NCI-H2081 treated with DMSO at 0.1 percent for 48 hours (cell line): ENCODE measurements at regions not wholly inside any gene's neighbourhood (a gene's known extent, or its start where the extent isn't known, plus 50 kb on each side); places are given as distances from the start of the nearest gene placed in this dataset.

Source experiments
- DNase-seq: peaks from one replicate; lab custom pipeline; 2025; lab: John Stamatoyannopoulos, UW

GRCh38 chr14:71711125-71711524 lies 221.1 kb upstream of the RGS6 start:
- no peak for DNase-seq

GRCh38 chr14:71711619-71712018 lies 220.6 kb upstream of the RGS6 start:
- no peak for DNase-seq

- no peak for DNase-seq
Observed at GRCh38 chr14:71712478-71712877, 219.8 kb upstream of the RGS6 start.

DNA sequence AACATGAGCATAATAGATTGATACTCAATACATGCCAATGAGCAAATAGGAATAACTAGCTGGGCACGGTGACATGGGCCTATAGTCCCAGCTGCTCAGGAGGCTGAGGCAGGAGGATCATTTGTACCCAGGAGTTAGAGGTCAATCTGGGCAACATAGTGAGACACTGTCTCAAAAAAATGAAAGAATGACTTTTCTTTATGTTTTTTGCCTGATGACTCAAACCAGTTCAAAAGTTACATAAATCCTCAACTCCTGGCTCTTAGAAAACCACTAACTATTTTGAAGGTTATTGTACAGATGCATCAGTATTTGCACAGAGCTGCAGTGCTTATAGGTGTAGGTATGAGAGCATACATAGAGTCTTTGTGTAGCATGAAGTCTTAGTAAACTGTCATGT lies 219.2 kb upstream of the RGS6 start:
- no peak for DNase-seq

- no peak for DNase-seq
Observed at GRCh38 chr14:71713451-71713850, 218.8 kb upstream of the RGS6 start.

GRCh38 chr14:71714225-71714624 lies 218.0 kb upstream of the RGS6 start:
- no peak for DNase-seq

- DNase-seq, result peak; percentile 20
Observed at GRCh38 chr14:71716041-71716772, 216.0 kb upstream of the RGS6 start.

DNA sequence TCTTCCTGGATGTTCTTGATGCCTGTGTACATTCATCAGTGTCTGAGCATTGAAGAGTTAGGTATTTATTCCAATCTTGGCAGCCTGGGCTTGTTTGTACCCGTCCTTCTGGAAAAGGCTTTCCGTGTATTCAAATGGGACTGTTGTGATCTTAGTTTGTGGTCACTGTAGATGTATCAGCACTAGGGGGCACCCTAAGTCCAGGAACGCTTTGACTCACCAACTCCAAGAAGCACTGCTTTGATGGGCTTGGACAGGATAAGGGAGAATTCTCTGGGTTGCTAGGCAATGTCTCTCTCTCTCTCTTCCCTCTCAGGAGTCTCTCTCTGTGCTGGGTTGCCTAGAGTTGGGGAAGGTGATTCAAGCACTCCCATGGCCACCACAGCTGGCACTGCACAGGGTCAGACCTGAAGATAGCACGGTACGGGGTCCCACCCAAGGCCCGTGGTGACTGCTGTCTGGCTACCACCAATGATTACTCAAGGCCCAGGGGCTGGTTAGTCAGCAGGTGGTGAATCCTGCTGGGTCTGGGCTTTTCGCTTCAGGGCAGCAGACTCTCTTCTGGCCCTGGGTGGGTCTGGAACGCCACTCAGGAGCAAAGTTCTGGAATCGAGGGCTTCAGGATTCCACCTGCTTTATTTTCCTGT lies 211.1 kb upstream of the RGS6 start:
- DNase-seq, result no peak

DNA sequence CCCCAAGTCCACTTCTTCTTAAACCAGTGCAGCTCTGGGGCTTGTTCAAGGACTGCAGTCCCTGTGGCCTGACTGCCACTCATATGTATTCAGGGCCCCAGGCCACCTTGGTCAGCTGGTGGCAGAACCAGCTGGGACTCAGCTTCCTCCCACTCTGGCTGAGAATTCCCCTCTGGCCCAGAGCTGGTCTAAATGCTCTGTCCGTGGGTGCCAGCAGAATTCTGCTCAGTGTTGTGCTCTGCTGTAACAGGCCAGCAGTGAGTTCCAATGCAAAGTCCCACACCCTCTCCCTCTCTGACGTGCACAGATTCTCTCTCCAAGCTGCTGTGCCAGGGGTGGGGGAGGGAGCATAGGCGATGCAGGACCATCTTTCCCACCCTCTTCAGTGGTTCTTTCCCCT lies 210.4 kb upstream of the RGS6 start:
- DNase-seq, result no peak

DNA sequence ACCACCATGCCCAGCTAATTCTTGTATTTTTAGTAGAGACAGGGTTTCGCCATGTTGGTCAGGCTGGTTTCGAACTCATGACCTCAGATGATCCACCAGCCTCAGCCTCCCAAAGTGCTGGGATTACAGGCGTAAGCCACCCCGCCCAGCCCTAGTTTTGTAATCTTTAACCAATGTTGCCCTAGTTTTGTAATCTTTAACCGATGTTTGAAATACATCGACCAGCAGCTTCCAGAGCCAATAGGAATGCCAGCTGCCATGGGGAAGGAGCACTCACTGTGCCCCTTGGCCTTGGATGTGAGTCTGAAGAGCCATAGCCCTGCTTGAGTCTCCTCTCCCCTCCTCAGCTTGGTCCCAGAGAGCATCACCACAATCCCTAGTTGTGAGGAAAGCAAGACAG lies 209.3 kb upstream of the RGS6 start:
- no peak for DNase-seq

DNA sequence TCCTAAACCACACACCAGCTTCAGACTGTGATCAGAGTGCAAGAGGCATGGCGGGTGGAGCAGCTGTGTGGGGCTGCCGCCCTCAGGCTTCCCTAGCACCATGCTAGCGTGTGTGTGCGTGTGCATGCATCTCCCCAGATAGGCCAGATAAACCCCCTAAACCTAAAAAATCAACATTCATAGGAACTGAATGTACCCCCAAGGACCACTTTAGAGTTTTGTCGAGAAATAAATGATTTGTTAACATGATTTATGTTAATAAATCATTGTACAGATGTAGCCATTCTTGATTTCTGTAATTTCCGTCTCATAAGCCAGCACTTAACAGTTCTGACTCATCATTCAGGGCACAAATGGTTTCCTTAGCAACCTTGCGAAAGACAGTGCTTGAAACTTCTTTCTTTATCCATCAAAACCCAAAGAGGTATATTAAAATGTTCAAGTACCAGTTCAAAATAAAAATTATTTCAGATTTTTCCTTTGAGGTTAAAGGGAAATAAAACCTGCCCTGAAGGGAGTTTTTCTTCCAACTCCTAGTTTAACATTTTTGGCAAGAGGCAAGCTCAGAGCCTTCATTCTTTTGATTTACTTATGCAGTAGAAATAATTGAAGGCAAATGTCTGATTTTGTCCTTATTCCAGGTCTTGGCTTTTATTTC lies 206.2 kb upstream of the RGS6 start:
- no peak for DNase-seq

DNA sequence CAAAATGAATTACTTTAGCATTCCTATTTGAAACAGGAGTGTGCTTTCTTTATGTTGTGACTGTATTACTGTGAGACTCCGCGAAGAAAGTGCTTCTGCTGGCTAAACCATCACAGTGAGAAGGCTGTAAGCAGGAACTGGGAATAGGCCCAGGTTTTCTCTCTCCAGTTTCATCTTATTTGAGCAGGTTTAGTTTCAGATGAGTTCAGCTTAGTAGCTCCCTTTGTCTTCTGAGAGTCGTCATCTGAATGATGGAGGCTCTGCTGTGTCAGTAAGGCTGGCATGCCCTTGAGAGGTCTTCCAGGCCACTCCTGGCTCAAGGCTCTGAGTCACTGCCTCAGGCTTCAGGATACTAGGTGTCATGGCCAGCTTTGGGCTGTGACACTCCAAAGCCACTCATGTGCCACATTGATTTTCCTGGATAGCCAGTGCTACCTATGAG lies 205.6 kb upstream of the RGS6 start:
- no peak for DNase-seq

GRCh38 chr14:71728386-71728785 lies 203.8 kb upstream of the RGS6 start:
- DNase-seq, result no peak

DNA sequence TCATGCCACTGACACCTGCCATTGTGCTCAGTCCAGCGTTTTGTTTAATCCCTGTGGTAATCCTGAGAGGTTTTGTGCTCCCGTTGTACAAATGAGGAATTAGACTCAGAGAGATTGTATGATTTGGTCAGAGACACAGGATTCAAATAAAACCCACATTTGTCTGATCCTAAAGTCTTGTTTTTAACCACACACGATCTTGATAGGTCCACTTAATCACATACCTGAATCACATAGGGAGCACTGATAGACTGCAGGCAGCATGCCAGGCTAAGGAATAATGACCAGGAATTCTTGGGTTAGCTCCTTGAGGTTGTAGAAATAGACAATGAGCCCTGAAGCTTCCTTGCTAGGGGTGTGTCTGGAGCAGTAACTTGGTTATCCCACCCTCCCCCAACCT lies 202.6 kb upstream of the RGS6 start:
- no peak for DNase-seq

- DNase-seq, result no peak
Observed at GRCh38 chr14:71730471-71730870, 201.8 kb upstream of the RGS6 start.

- DNase-seq, result no peak
Observed at GRCh38 chr14:71731096-71731495, 201.1 kb upstream of the RGS6 start.

- DNase-seq, result no peak
Observed at GRCh38 chr14:71733210-71733883, 198.9 kb upstream of the RGS6 start.

DNA sequence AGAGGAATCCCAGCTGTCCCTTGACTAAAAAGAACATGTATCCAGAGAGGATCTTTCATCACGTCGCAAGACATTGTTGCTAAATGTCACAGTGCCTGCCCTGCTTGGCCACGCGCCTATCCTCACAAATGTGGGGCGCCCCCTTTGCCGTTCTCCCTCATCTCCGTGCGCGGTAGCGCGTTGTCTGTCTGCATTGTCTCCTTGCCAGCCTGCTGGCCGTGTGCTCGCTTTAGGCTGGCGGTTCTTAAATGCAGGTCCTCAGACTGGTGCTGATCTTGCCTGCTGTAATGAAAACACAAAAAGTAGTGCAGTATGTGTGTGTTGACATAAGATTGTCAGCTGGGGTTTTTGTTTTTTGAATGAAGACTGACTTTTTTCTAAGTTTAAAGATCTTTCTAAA lies 198.2 kb upstream of the RGS6 start:
- DNase-seq, result no peak

DNA sequence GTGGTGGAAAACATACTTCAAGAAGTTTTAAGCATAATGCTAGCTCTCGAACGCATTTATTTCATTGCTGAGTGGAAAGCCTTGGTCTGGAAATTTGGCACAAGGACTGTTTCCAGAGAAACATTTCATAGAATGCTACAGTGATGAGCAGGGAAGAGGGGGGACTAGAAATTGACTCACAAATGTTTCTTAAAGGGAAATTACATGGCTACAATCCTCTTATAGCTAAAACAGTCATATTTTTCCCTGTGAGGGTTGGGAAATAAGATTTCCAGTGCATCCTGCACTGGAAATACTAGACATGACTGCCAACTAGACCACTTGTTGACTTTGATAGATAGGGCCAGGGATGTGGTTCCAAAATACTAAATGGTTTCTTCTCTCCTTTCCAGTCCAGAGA lies 197.3 kb upstream of the RGS6 start:
- DNase-seq, result no peak

- no peak for DNase-seq
Observed at GRCh38 chr14:71737760-71738159, 194.5 kb upstream of the RGS6 start.

GRCh38 chr14:71739273-71739990 lies 192.8 kb upstream of the RGS6 start:
- no peak for DNase-seq

GRCh38 chr14:71741241-71741640 lies 191.0 kb upstream of the RGS6 start:
- no peak for DNase-seq
